HEK293 (cell line): ENCODE measurements at regions not wholly inside any gene's neighbourhood (a gene's known extent, or its start where the extent isn't known, plus 50 kb on each side); places are given as distances from the start of the nearest gene placed in this dataset.

Source experiments
- SP2 ChIP-seq: fragments of 450-650 bp; formaldehyde crosslinking; IDR thresholded peaks from 2 replicates; pipeline ENCODE4 v1.5.1; 2016; ENCODE audit warnings: missing biosample characterization, missing genetic modification characterization
- ZFP69B ChIP-seq: fragments of 450-650 bp; formaldehyde crosslinking; IDR thresholded peaks from 2 replicates; pipeline ENCODE4 v1.5.1; 2016; ENCODE audit warnings: missing biosample characterization, missing genetic modification characterization
- ZNF112 ChIP-seq: fragments of 450-650 bp; formaldehyde crosslinking; IDR thresholded peaks from 2 replicates; pipeline ENCODE4 v1.5.0; 2017; ENCODE audit warnings: missing biosample characterization, missing genetic modification characterization
- ZNF202 ChIP-seq: fragments of 450-650 bp; formaldehyde crosslinking; IDR thresholded peaks from 2 replicates; pipeline ENCODE4 v1.5.1; 2016; ENCODE audit warnings: missing biosample characterization, missing genetic modification characterization, borderline replicate concordance
- ZNF558 ChIP-seq: fragments of 450-650 bp; formaldehyde crosslinking; IDR thresholded peaks from 2 replicates; pipeline ENCODE4 v1.5.1; 2016; ENCODE audit warnings: missing biosample characterization, missing genetic modification characterization
- TF ChIP-seq, protein P1 (sequence below): fragments of 450-650 bp; formaldehyde crosslinking; IDR thresholded peaks from 2 replicates; pipeline ENCODE4 v1.5.1; 2016; ENCODE audit warnings: missing biosample characterization, missing genetic modification characterization
- TF ChIP-seq, protein P2 (sequence below): fragments of 450-650 bp; formaldehyde crosslinking; IDR thresholded peaks from 2 replicates; pipeline ENCODE4 v1.5.1; 2016; ENCODE audit warnings: missing biosample characterization, missing genetic modification characterization
- TF ChIP-seq, protein P3 (sequence below): fragments of 450-650 bp; formaldehyde crosslinking; IDR thresholded peaks from 2 replicates; pipeline ENCODE4 v1.5.1; 2016; ENCODE audit warnings: missing biosample characterization, missing genetic modification characterization, low read depth
- TF ChIP-seq, protein P4 (sequence below): sonication (generic); formaldehyde crosslinking; IDR thresholded peaks from 2 replicates; pipeline ENCODE4 v1.8.1; 2022; ENCODE audit warnings: mild to moderate bottlenecking, moderate library complexity, missing genetic modification reagents

DNA sequence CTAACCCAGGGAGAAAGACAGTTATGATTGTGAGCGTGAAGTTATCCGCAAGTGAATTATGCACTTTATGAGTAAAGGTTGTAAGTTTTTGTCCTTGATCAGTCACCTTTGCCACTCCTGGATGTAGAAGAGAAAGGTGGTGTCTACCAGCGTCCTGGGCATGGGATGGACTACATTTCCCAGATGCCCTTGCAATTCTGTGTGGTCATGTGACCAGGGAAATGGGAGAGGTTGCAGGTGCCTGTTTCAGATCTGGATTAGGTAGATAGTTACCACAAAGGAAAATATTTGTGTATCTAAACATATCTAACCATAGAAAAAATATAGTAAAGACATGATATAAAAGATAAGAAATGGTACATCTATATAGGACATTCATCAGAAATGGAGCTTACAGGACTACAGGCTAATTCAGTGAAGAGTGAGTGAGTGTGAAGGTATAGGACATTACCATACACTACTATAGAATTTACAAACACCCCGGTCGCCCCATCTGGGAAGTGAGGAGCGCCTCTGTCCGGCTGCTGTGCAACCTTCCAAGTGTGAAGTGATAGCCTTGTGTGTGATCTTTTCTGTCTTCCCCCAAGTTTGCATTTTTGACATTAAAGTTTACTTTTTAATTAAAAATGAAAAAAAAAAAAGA, 51.6 kb upstream of the CACNA1A start:
- TF ChIP-seq, protein P1, sequence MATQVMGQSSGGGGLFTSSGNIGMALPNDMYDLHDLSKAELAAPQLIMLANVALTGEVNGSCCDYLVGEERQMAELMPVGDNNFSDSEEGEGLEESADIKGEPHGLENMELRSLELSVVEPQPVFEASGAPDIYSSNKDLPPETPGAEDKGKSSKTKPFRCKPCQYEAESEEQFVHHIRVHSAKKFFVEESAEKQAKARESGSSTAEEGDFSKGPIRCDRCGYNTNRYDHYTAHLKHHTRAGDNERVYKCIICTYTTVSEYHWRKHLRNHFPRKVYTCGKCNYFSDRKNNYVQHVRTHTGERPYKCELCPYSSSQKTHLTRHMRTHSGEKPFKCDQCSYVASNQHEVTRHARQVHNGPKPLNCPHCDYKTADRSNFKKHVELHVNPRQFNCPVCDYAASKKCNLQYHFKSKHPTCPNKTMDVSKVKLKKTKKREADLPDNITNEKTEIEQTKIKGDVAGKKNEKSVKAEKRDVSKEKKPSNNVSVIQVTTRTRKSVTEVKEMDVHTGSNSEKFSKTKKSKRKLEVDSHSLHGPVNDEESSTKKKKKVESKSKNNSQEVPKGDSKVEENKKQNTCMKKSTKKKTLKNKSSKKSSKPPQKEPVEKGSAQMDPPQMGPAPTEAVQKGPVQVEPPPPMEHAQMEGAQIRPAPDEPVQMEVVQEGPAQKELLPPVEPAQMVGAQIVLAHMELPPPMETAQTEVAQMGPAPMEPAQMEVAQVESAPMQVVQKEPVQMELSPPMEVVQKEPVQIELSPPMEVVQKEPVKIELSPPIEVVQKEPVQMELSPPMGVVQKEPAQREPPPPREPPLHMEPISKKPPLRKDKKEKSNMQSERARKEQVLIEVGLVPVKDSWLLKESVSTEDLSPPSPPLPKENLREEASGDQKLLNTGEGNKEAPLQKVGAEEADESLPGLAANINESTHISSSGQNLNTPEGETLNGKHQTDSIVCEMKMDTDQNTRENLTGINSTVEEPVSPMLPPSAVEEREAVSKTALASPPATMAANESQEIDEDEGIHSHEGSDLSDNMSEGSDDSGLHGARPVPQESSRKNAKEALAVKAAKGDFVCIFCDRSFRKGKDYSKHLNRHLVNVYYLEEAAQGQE = no peak
- TF ChIP-seq, protein P2, sequence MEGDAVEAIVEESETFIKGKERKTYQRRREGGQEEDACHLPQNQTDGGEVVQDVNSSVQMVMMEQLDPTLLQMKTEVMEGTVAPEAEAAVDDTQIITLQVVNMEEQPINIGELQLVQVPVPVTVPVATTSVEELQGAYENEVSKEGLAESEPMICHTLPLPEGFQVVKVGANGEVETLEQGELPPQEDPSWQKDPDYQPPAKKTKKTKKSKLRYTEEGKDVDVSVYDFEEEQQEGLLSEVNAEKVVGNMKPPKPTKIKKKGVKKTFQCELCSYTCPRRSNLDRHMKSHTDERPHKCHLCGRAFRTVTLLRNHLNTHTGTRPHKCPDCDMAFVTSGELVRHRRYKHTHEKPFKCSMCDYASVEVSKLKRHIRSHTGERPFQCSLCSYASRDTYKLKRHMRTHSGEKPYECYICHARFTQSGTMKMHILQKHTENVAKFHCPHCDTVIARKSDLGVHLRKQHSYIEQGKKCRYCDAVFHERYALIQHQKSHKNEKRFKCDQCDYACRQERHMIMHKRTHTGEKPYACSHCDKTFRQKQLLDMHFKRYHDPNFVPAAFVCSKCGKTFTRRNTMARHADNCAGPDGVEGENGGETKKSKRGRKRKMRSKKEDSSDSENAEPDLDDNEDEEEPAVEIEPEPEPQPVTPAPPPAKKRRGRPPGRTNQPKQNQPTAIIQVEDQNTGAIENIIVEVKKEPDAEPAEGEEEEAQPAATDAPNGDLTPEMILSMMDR (tag by site-specific recombination) = no peak
- TF ChIP-seq, protein P3, sequence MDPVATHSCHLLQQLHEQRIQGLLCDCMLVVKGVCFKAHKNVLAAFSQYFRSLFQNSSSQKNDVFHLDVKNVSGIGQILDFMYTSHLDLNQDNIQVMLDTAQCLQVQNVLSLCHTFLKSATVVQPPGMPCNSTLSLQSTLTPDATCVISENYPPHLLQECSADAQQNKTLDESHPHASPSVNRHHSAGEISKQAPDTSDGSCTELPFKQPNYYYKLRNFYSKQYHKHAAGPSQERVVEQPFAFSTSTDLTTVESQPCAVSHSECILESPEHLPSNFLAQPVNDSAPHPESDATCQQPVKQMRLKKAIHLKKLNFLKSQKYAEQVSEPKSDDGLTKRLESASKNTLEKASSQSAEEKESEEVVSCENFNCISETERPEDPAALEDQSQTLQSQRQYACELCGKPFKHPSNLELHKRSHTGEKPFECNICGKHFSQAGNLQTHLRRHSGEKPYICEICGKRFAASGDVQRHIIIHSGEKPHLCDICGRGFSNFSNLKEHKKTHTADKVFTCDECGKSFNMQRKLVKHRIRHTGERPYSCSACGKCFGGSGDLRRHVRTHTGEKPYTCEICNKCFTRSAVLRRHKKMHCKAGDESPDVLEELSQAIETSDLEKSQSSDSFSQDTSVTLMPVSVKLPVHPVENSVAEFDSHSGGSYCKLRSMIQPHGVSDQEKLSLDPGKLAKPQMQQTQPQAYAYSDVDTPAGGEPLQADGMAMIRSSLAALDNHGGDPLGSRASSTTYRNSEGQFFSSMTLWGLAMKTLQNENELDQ (tag by site-specific recombination) = no peak
- TF ChIP-seq, protein P4, sequence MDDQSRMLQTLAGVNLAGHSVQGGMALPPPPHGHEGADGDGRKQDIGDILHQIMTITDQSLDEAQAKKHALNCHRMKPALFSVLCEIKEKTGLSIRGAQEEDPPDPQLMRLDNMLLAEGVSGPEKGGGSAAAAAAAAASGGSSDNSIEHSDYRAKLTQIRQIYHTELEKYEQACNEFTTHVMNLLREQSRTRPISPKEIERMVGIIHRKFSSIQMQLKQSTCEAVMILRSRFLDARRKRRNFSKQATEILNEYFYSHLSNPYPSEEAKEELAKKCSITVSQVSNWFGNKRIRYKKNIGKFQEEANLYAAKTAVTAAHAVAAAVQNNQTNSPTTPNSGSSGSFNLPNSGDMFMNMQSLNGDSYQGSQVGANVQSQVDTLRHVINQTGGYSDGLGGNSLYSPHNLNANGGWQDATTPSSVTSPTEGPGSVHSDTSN (CRISPR knock-in tag) = no peak
- TF ChIP-seq ZNF558 (no peak), ZNF112 (no peak), ZNF202 (tag by site-specific recombination) (no peak), SP2 (no peak), ZFP69B (tag by site-specific recombination) (no peak)
